ENCODE measurements at regions not wholly inside any gene's neighbourhood (a gene's known extent, or its start where the extent isn't known, plus 50 kb on each side); places are given as distances from the start of the nearest gene placed in this dataset.
"Not testable (repeated sequence)": the region's sequence is repeated elsewhere in the genome, so short reads cannot be mapped to it uniquely, and the experiment has no call there.

DNA sequence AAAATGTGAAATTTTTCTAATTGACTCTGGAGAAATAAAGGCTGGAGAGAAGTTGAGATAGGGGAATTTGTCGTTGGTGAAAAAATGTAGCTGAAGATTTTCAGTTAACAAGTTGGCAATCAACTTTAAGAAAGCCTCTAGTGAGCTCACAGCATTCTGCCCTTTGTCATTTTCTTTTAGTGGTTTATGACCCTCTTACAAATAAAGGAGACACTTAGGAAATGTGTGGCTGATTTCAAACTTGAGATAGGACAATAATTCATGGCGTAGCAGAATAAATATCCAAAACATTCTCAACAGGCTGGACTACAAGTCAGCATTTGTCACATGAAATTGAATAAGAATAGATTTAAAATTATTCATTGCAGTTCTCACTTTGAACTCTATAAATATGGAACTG lies 412.5 kb upstream of the SPHKAP start:
- no peaks in the 10 kb centered on the region for H3K4me1 ChIP-seq

DNA sequence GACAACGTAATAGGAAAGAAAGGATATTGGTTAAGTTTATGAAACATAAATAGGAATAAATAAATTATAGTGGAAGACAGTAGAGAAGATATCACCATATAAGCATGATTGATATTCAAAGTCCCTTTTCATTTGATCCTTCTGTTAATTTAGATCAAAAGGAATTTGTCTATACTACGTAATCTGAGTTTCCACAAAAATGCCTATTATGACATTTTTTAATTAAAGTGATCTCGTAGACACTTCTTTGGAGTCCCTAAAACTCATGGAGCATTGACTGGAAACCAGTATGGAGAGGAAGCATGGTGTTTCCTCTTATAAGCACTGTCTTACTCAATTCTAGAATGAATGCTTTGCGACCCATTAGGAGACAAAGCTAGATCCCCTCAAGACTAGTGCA lies 411.4 kb upstream of the SPHKAP start:
- H3K4me1 ChIP-seq: no peaks in the 10 kb centered on the region
- TF ChIP-seq, protein P1, sequence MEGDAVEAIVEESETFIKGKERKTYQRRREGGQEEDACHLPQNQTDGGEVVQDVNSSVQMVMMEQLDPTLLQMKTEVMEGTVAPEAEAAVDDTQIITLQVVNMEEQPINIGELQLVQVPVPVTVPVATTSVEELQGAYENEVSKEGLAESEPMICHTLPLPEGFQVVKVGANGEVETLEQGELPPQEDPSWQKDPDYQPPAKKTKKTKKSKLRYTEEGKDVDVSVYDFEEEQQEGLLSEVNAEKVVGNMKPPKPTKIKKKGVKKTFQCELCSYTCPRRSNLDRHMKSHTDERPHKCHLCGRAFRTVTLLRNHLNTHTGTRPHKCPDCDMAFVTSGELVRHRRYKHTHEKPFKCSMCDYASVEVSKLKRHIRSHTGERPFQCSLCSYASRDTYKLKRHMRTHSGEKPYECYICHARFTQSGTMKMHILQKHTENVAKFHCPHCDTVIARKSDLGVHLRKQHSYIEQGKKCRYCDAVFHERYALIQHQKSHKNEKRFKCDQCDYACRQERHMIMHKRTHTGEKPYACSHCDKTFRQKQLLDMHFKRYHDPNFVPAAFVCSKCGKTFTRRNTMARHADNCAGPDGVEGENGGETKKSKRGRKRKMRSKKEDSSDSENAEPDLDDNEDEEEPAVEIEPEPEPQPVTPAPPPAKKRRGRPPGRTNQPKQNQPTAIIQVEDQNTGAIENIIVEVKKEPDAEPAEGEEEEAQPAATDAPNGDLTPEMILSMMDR (IDR thresholded peaks at IDR 0.05; ENCODE audit: low read depth, low read length): no peak
- no peaks in the 10 kb centered on the region for H3K36me3 ChIP-seq
- no peak overlapping the region for H3K4me3 ChIP-seq (ENCODE audit: low read depth, low read length)
- H3K9me3 ChIP-seq: no peaks in the 10 kb centered on the region; the same call in 1 of the 2 replicates
- no peak for DNase-seq
- H3K27me3 ChIP-seq: no peaks in the 10 kb centered on the region

More for the DNA sequence above, 412.5 kb upstream of the SPHKAP start:
- Histone ChIP-seq H3K9me3 (no peaks in the 10 kb centered on the region; the same call in 1 of the 2 replicates), H3K4me3 (ENCODE audit: low read depth, low read length) (no peak overlapping the region), H3K27me3 (no peaks in the 10 kb centered on the region), H3K36me3 (no peaks in the 10 kb centered on the region)
- DNase-seq: no peak
- TF ChIP-seq, protein P1 (IDR thresholded peaks at IDR 0.05; ENCODE audit: low read depth, low read length): no peak

DNA sequence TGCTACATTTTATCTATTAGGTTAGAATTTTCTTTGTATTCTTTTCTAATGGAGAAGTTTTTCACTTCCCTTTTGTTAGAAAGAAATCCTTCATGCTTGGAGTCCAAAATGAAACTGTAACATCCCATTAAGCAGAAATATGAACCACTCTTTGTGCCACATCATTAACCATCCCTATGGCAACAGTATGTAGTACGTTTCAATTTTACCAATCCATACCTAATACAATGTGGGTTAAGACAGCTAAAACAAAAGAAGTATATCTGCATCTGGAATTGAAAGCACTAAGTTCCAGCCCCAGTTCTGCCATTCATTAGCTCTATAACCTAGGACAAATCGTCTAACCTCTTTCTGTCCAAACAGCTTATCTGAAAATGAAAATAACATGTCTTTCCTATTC lies 409.2 kb upstream of the SPHKAP start:
- H3K36me3 ChIP-seq: no peaks in the 10 kb centered on the region
- TF ChIP-seq, protein P1 (IDR thresholded peaks at IDR 0.05; ENCODE audit: low read depth, low read length): no peak
- H3K4me3 ChIP-seq (ENCODE audit: low read depth, low read length): no peak overlapping the region
- H3K27me3 ChIP-seq: no peaks in the 10 kb centered on the region
- DNase-seq: no peak
- H3K9me3 ChIP-seq: no peaks in the 10 kb centered on the region; the same call in 1 of the 2 replicates
- H3K4me1 ChIP-seq: no peaks in the 10 kb centered on the region

GRCh38 chr2:228589115-228589514 lies 407.6 kb upstream of the SPHKAP start:
- no peak overlapping the region for H3K4me3 ChIP-seq (ENCODE audit: low read depth, low read length)
- no peaks in the 10 kb centered on the region for H3K4me1 ChIP-seq
- TF ChIP-seq, protein P1 (IDR thresholded peaks at IDR 0.05; ENCODE audit: low read depth, low read length): no peak
- H3K36me3 ChIP-seq: no peaks in the 10 kb centered on the region
- DNase-seq: no peak
- H3K9me3 ChIP-seq: no peaks in the 10 kb centered on the region
- H3K27me3 ChIP-seq: no peaks in the 10 kb centered on the region

- H3K9me3 ChIP-seq: no peaks in the 10 kb centered on the region
- TF ChIP-seq, protein P1 (IDR thresholded peaks at IDR 0.05; ENCODE audit: low read depth, low read length): no peak
- H3K4me1 ChIP-seq: no peaks in the 10 kb centered on the region
- no peak overlapping the region for H3K4me3 ChIP-seq (ENCODE audit: low read depth, low read length)
- no peaks in the 10 kb centered on the region for H3K36me3 ChIP-seq
- no peak for DNase-seq
- no peaks in the 10 kb centered on the region for H3K27me3 ChIP-seq
Measured at GRCh38 chr2:228581731-228582130, 400.2 kb upstream of the SPHKAP start.

- no peak for DNase-seq
- no peaks in the 10 kb centered on the region; the same call in 1 of the 2 replicates for H3K9me3 ChIP-seq
- TF ChIP-seq, protein P1 (IDR thresholded peaks at IDR 0.05; ENCODE audit: low read depth, low read length): no peak
- H3K4me1 ChIP-seq: no peaks in the 10 kb centered on the region
- H3K27me3 ChIP-seq: no peaks in the 10 kb centered on the region
- no peaks in the 10 kb centered on the region for H3K36me3 ChIP-seq
- H3K4me3 ChIP-seq (ENCODE audit: low read depth, low read length): no peak overlapping the region
Measured at GRCh38 chr2:228575897-228576296, 394.4 kb upstream of the SPHKAP start.

DNA sequence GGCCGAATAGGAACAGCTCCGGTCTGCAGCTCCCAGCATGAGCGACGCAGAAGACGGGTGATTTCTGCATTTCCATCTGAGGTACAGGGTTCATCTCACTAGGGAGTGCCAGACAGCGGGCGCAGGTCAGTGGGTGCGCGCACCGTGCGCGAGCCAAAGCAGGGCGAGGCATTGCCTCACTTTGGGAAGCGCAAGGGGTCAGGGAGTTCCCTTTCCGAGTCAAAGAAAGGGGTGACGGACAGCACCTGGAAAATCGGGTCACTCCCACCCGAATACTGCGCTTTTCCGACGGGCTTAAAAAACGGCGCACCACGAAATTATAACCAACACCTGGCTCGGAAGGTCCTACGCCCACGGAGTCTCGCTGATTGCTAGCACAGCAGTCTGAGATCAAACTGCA lies 386.8 kb upstream of the SPHKAP start:
- not testable (repeated sequence) for H3K9me3 ChIP-seq; H3K36me3 ChIP-seq; H3K4me1 ChIP-seq; DNase-seq; H3K27me3 ChIP-seq; H3K4me3 ChIP-seq (ENCODE audit: low read depth, low read length)
